HG03432 (cell line): ENCODE measurements at regions not wholly inside any gene's neighbourhood (a gene's known extent, or its start where the extent isn't known, plus 50 kb on each side); places are given as distances from the start of the nearest gene placed in this dataset.
A peak's percentile ranks its signal among the peaks of the same experiment; 100 is the strongest.

ENCODE experiments used
- ATAC-seq: cut with Tn5 transposase; IDR thresholded peaks from one replicate; pipeline ENCODE4 v1.9.1; 2021; ENCODE audit warnings: mild to moderate bottlenecking, moderate library complexity; ENCODE audit not compliant: unreplicated experiment

DNA sequence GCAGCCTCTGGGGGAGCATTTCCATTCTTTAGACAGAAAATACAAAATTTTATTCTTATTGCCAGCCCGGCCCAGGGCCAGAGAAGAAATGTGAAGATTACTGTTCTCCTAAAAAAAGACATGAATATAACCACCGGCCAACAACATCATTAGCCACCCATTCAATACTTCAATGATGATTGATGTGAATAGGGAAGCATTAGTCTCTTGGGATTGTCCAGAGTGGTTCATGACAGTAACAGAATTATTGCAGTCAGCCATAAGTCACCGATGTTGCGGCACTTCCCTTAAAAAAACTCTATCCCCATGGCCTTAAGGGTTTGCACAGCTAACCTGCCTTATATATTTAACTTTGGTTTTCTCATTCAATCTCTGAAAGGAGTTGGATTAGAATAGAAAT lies 418.7 kb downstream of the CENPC start:
- no peak for ATAC-seq

GRCh38 chr4:67125636-67126514 lies 419.4 kb downstream of the CENPC start:
- ATAC-seq: no peak

GRCh38 chr4:67124716-67125115 lies 420.6 kb downstream of the CENPC start:
- ATAC-seq: no peak

DNA sequence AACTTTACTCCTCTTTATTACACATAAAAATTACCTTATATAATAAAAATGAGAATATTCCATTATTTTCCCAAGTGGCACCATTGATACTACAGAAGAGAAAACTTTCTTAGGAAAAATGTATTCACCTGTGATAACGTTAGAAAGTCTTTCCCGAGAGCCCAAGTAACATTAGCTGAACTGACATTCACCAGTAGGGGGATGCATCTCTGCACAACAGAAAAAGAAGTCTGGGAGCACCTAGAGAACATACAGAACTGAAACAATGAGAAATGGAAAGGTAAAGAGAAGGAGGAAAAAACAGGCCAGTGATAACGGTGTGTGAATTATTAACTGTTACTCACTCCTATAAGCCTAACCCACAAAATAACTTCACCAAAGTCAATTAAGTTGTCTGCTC lies 423.3 kb downstream of the CENPC start:
- no peak for ATAC-seq

- ATAC-seq: no peak
These were observed 424.9 kb downstream of the CENPC start for GRCh38 chr4:67120369-67120768.

- ATAC-seq: no peak
These were observed 436.0 kb downstream of the CENPC start for GRCh38 chr4:67109276-67109675.

GRCh38 chr4:67106861-67107460 lies 438.3 kb downstream of the CENPC start:
- no peak for ATAC-seq

DNA sequence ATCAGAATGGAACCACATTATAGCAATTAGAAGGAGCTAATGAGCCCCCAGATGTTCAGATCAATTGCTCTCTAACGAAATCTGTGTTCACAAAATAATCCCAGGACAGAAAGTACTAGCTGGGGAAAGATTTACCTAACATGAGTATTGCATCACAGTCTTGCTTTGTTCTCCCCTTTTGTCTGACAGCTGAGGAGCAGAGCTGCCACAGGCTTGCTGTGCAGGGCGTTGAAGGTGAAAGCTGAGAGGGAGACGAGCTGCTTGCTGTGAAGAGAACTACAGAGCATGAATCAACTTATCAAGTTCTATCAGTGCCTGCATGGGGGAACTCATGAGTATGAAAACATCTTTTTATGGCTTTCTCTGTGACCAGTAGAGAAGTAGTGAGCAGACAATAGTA lies 441.2 kb downstream of the CENPC start:
- no peak for ATAC-seq

DNA sequence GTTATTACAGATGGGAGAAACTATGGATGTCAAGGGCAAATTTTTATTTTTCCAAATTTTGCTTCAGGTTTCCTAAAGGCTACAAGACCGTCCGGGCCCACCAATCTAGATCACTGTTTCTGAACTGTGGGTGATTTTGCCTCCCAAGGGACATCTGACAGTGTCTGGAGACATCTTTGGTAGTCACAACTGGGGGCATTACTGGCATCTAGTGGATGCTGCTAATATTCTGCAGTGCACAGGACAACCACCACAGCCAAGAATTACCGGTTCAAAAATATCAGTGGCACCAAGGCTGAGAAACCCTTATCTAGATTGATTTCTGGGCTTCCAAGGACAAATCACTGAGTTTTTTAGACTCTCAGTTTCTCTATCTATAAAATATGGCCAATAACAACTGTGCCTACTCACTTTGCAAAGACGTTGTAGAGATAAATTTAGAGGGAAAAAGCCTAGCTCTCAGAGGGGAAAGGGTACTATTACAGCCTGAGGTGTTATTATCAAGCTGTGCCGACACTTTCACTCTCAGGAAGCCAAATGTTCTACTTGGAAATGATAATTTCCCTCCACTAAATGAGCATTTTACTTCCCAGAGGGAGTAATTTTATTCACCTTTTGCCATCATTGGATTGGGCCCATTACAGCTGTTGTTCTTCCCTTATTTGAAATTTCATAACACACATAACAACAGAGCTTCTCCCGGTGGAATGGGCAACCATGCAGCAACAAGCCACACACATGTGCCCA lies 442.1 kb downstream of the CENPC start:
- ATAC-seq: no peak

DNA sequence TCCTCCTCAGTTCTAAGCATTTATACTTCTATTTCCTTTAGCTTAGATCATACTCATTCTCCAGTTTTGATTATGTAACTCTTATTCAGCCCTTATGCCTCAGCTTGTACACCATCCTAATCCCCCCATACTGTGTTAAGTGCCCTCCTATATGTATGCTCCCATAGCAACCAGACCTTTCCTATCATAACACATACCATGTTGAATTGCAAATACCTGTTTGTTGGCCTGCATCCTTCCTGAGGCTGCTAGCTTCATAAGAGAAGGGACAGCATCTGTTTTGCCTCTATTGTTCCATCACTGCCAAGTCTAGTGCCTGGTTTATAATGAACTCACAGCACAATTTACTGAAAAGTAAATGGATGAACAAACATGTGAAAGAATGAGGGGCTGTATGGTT lies 443.7 kb downstream of the CENPC start:
- ATAC-seq: no peak

GRCh38 chr4:67092351-67092750 lies 453.0 kb downstream of the CENPC start:
- no peak for ATAC-seq

- ATAC-seq: no peak
These were observed 453.6 kb downstream of the CENPC start for GRCh38 chr4:67091673-67092072.

DNA sequence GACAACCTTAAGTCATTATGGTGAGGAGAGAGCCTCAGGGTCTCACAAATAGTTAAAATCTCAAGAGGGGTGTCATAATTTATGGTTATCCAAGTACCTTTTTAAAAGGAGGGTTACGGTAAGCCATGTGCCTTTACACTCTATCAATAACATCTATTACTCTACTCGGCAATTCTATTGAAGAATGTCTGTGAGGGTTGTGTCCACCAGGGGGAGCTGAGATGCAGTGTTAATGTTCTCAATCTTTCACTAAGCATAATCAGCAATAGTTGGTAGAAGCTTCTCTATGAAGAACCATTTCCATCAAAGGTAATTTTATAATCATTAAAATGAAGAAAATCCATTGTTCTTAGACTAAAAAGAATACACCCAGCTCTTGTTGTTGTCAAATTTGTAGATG lies 457.4 kb downstream of the CENPC start:
- peak; percentile 95 for ATAC-seq

GRCh38 chr4:67084783-67085182 lies 460.5 kb downstream of the CENPC start:
- no peak for ATAC-seq

GRCh38 chr4:67083496-67083895 lies 461.8 kb downstream of the CENPC start:
- ATAC-seq: no peak

GRCh38 chr4:67082746-67083145 lies 462.6 kb downstream of the CENPC start:
- no peak for ATAC-seq

GRCh38 chr4:67080046-67080557 lies 465.2 kb downstream of the CENPC start:
- ATAC-seq: no peak

GRCh38 chr4:67071641-67072040 lies 473.7 kb downstream of the CENPC start:
- ATAC-seq: no peak

GRCh38 chr4:67055319-67055718 lies 490.0 kb downstream of the CENPC start:
- no peak for ATAC-seq

- ATAC-seq: no peak
These were observed 490.4 kb downstream of the CENPC start for GRCh38 chr4:67054896-67055295.

DNA sequence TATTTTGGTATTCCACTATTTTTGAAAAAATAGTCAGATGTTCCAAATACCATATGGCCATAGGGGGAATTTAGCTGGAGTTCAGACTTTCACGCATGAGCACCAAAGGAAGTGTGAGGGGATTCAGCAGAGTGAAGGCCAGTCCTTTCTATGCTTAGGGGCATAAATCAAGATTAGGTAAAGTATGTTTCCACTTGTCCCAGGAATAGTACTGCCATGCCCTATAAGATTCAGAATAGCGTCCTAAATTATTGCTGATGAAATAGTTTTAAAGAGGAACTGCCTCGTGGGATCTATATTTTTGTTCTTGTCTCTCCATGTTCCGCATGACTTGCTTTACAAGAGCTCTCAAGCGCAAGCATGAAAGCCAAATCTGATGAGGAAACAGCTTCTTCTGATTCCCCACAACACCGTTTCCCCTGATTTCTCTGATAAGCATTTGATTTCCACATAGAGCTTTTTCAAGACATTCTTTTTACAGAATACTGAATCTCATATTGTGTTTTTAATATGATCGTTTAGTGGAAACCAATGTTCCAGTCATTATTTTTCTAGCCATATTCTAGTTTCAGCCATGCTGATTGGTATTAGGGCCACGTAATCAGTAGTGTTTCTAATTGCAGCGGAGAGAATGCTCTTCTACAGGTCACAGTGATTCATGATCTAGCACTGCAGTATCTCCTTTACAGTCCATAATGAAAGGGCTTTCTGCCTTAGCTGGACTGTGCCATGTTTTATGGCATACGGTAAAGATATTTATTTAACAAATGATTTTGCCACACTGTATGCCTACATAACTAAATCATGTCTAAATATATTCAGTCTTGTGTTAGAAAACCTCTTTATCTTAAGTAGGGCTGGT lies 492.3 kb downstream of the CENPC start:
- no peak for ATAC-seq
